OCI-LY7 (cell line): ENCODE measurements at regions not wholly inside any gene's neighbourhood (a gene's known extent, or its start where the extent isn't known, plus 50 kb on each side); places are given as distances from the start of the nearest gene placed in this dataset.

ENCODE experiments used
- BruUV-seq: library from RNA; stranded (reverse); fragments of 400-500 nt; replicated peaks from 2 replicates; lab custom pipeline; 2021; lab: Mats Ljungman, UMichigan
- CTCF ChIA-PET: fragments of 300-600 bp; sonication (Branson Sonifier 250); formaldehyde crosslinking; loops from one replicate; lab custom pipeline; 2022; ENCODE audit warnings: antibody characterized with exemption; ENCODE audit not compliant: unreplicated experiment; lab: Charles Lee
- POLR2A ChIA-PET: fragments of 300-600 bp; sonication (Branson Sonifier 250); formaldehyde crosslinking; loops from one replicate; lab custom pipeline; 2022; ENCODE audit warnings: antibody characterized with exemption; lab: Charles Lee
- DNase-seq: peaks from one replicate; pipeline ENCODE4 v3.0.0-alpha.2; 2015; ENCODE audit warnings: low spot score
- H2AFZ ChIP-seq: fragments of 200-600 bp; sonication (generic), shearing (Covaris generic); 2 replicates; pipeline ENCODE4 v1.6.1; 2014; ENCODE audit warnings: mild to moderate bottlenecking, antibody characterized with exemption, low read length, moderate library complexity
- H3K27ac ChIP-seq: fragments of 200-600 bp; sonication (generic); 2 replicates; pipeline ENCODE4 v1.5.1; 2014; ENCODE audit warnings: mixed run types, low read depth, mild to moderate bottlenecking, moderate library complexity, low read length, inconsistent platforms; ENCODE audit not compliant: poor library complexity, severe bottlenecking
- H3K36me3 ChIP-seq: fragments of 200-600 bp; sonication (generic); 2 replicates; pipeline ENCODE4 v1.6.1; 2014; ENCODE audit warnings: mild to moderate bottlenecking, antibody characterized with exemption, low read length, moderate library complexity, mixed read lengths; ENCODE audit not compliant: insufficient read depth
- H3K4me1 ChIP-seq: fragments of 200-600 bp; sonication (generic); 2 replicates; pipeline ENCODE4 v1.5.1; 2014; ENCODE audit warnings: mild to moderate bottlenecking, low read length; ENCODE audit not compliant: insufficient read depth, poor library complexity, severe bottlenecking
- H3K4me2 ChIP-seq: fragments of 200-600 bp; sonication (generic); 2 replicates; pipeline ENCODE4 v1.6.1; 2014; ENCODE audit warnings: mild to moderate bottlenecking, low read length
- H3K4me3 ChIP-seq: fragments of 200-600 bp; sonication (generic); 2 replicates; pipeline ENCODE4 v1.5.1; 2014; ENCODE audit warnings: mild to moderate bottlenecking, low read depth, low read length; ENCODE audit not compliant: poor library complexity, severe bottlenecking
- H3K79me2 ChIP-seq: fragments of 200-600 bp; sonication (generic); 2 replicates; pipeline ENCODE4 v1.6.1; 2016; ENCODE audit warnings: low read depth, mild to moderate bottlenecking, low read length, moderate library complexity, mixed read lengths; ENCODE audit not compliant: insufficient read depth
- H3K9me2 ChIP-seq: fragments of 200-600 bp; sonication (generic); 2 replicates; pipeline ENCODE4 v1.6.1; 2016; ENCODE audit warnings: mild to moderate bottlenecking, low read length, mixed read lengths; ENCODE audit not compliant: insufficient read depth
- H3K9me3 ChIP-seq: fragments of 200-600 bp; sonication (generic); 2 replicates; pipeline ENCODE4 v1.6.1; 2014; ENCODE audit warnings: mild to moderate bottlenecking, mixed run types, low read length, mixed read lengths
- H4K20me1 ChIP-seq: fragments of 200-600 bp; sonication (generic); 2 replicates; pipeline ENCODE4 v1.6.1; 2014; ENCODE audit warnings: mild to moderate bottlenecking, antibody characterized with exemption, low read length, moderate library complexity, mixed read lengths; ENCODE audit not compliant: insufficient read depth
- CTCF ChIP-seq: fragments of 200-600 bp; sonication (generic); conservative IDR thresholded peaks from 2 replicates; pipeline ENCODE4 v1.5.1; 2014; ENCODE audit warnings: mild to moderate bottlenecking, antibody characterized with exemption, low read length, moderate library complexity, mixed read lengths
- EZH2phosphoT487 ChIP-seq: fragments of 200-600 bp; sonication (generic); IDR thresholded peaks from 2 replicates; pipeline ENCODE4 v1.6.1; 2018; ENCODE audit warnings: low read depth, borderline replicate concordance, mild to moderate bottlenecking, mixed run types, antibody characterized with exemption, low read length, moderate library complexity, mixed read lengths
- intact Hi-C: fragments of 100-400 bp; cut with micrococcal nuclease; formaldehyde crosslinking; loops from one replicate; pipeline ENCODE4 v1.10.0; 2022; ENCODE audit not compliant: unreplicated experiment

- no peak overlapping the region for H3K4me2 ChIP-seq
- no peaks in the 10 kb centered on the region for H3K9me2 ChIP-seq
- CTCF ChIA-PET, result no interaction called here
- H2AFZ ChIP-seq, result no peak overlapping the region
- no peaks in the 10 kb centered on the region for H3K4me1 ChIP-seq
- no peak overlapping the region for H3K27ac ChIP-seq
- intact Hi-C loops, result no loop called here
- no peaks in the 10 kb centered on the region for H3K36me3 ChIP-seq
- DNase-seq, result no peak
- no peaks in the 10 kb centered on the region for H4K20me1 ChIP-seq
- BruUV-seq, result no TSS peak
- no peaks in the 10 kb centered on the region for H3K9me3 ChIP-seq
- H3K4me3 ChIP-seq, result no peak overlapping the region
- POLR2A ChIA-PET, result no interaction called here
- no peak for TF ChIP-seq CTCF
- H3K79me2 ChIP-seq, result no peaks in the 10 kb centered on the region
These were observed 309.0 kb upstream of the IRX3 start for GRCh38 chr16:54595621-54596020.

- Histone ChIP-seq H3K4me1 (no peaks in the 10 kb centered on the region), H3K79me2 (no peaks in the 10 kb centered on the region), H3K4me3 (no peak overlapping the region), H3K27ac (no peak overlapping the region), H2AFZ (no peak overlapping the region), H4K20me1 (no peaks in the 10 kb centered on the region), H3K9me3 (no peaks in the 10 kb centered on the region), H3K4me2 (no peak overlapping the region), H3K36me3 (no peaks in the 10 kb centered on the region), H3K9me2 (no peaks in the 10 kb centered on the region)
- POLR2A ChIA-PET, result no interaction called here
- CTCF ChIA-PET, result no interaction called here
- TF ChIP-seq EZH2phosphoT487 (no peak), CTCF (no peak)
- no TSS peak for BruUV-seq
- no peak for DNase-seq
- intact Hi-C loops, result no loop called here
These were observed 308.2 kb upstream of the IRX3 start for GRCh38 chr16:54594601-54595391.

GRCh38 chr16:54591816-54592246 lies 305.2 kb upstream of the IRX3 start:
- TF ChIP-seq CTCF (no peak), EZH2phosphoT487 (no peak)
- no TSS peak for BruUV-seq
- Histone ChIP-seq H3K4me3 (no peak overlapping the region), H3K79me2 (no peaks in the 10 kb centered on the region), H3K9me3 (no peaks in the 10 kb centered on the region), H3K4me1 (no peaks in the 10 kb centered on the region), H3K36me3 (no peaks in the 10 kb centered on the region), H3K9me2 (no peaks in the 10 kb centered on the region), H2AFZ (no peak overlapping the region), H3K4me2 (no peak overlapping the region), H4K20me1 (no peaks in the 10 kb centered on the region), H3K27ac (no peak overlapping the region)
- POLR2A ChIA-PET, result no interaction called here
- CTCF ChIA-PET, result no interaction called here
- DNase-seq, result no peak
- intact Hi-C loops, result no loop called here
